ENCODE measurements at regions not wholly inside any gene's neighbourhood (a gene's known extent, or its start where the extent isn't known, plus 50 kb on each side); places are given as distances from the start of the nearest gene placed in this dataset.

GRCh38 chr18:21163647-21164547, 52.3 kb upstream of the ROCK1 start:
- TF ChIP-seq EZH2phosphoT487 (IDR thresholded peaks at IDR 0.05; ENCODE audit: insufficient read depth, low read depth) (no peak), EZH2 (IDR thresholded peaks at IDR 0.05; ENCODE audit: insufficient read depth, poor library complexity, severe bottlenecking) (no peak)

Measured in GM23248 (cell line).